Right lobe of liver (tissue), 6 donors: ENCODE measurements at regions not wholly inside any gene's neighbourhood (a gene's known extent, or its start where the extent isn't known, plus 50 kb on each side); places are given as distances from the start of the nearest gene placed in this dataset.
"Not testable (repeated sequence)": the region's sequence is repeated elsewhere in the genome, so short reads cannot be mapped to it uniquely, and the experiment has no call there.

Experiments used
- ATAC-seq, 4 donors: fragments of 200-7000 bp; cut with Tn5 transposase; one replicate each; pipeline ENCODE4 v1.9.1; 2020; ENCODE audit warnings: mild to moderate bottlenecking in 4 of 4, moderate library complexity in 4 of 4
- DNase-seq, 3 donors: peaks; one replicate each; pipeline ENCODE4 v3.0.0-alpha.2; 2020
- H3K27ac ChIP-seq, 3 donors: fragments of 200-600 bp; one replicate each; pipeline ENCODE4 v1.8.0; 2022
- H3K27me3 ChIP-seq, 2 donors: fragments of 200-600 bp; one replicate each; pipeline ENCODE4 v1.8.0; 2022
- H3K36me3 ChIP-seq, 4 donors: fragments of 200-600 bp; sonication (generic) in 1 of 4; one replicate each; pipeline versions ENCODE4 v1.5.1 to v1.8.0; 2017 to 2022; ENCODE audit warnings: control low read depth in 1 of 4
- H3K4me1 ChIP-seq, 4 donors: fragments of 200-600 bp; sonication (generic) in 1 of 4; one replicate each; pipeline versions ENCODE4 v1.5.1 to v1.8.0; 2017 to 2022; ENCODE audit warnings: control low read depth in 1 of 4
- H3K4me3 ChIP-seq, 3 donors: fragments of 200-600 bp; one replicate each; pipeline ENCODE4 v1.8.0; 2022
- H3K9me3 ChIP-seq, 4 donors: fragments of 200-600 bp; sonication (generic) in 1 of 4; one replicate each; pipeline versions ENCODE4 v1.5.1 to v1.8.0; 2017 to 2022; ENCODE audit warnings: control low read depth in 1 of 4
- CTCF ChIP-seq, 4 donors: fragments of 200-600 bp in 3 of 4; fragments of 450-650 bp in 1 of 4; IDR thresholded peaks; one replicate each; pipeline versions ENCODE4 v1.5.1 to v1.8.0; 2016 to 2022; ENCODE audit warnings: antibody characterized with exemption in 4 of 4, mild to moderate bottlenecking in 2 of 4
- POLR2A ChIP-seq: fragments of 450-650 bp; IDR thresholded peaks from one replicate; pipeline ENCODE4 v1.6.1; 2017; ENCODE audit warnings: antibody characterized with exemption, mild to moderate bottlenecking
- WGBS: methylation state at CpG from one replicate; pipeline ENCODE4 v1.1.6; 2018; ENCODE audit warnings: low coverage, low lambda C conversion rate; ENCODE audit not compliant: insufficient coverage; ENCODE audit errors: missing lambda C conversion rate; 5-methylcytosine and 5-hydroxymethylcytosine counted together
- intact Hi-C, 2 donors: fragments of 100-400 bp; cut with DNase I; formaldehyde crosslinking; loops; one replicate each; pipeline versions ENCODE4 v1.11.2 to v1.14.1; 2022
- donor health status: DM: no; HTN: yes; CAD: no.
- donor health status: DM: no; HTN: no; CAD: no.
- donor health status: DM: no; HTN: no; CAD: no.
- donor health status: DM: no; HTN: yes; CAD: no.
- donor health status: DM: no; HTN: yes; CAD: no.

- intact Hi-C loops: no loop called here
- peak overlapping the region in 1 of 3 donors; percentile 18 for H3K27ac ChIP-seq
- H3K36me3 ChIP-seq: no peaks in the 10 kb centered on the region
- no peaks in the 10 kb centered on the region for H3K27me3 ChIP-seq
- H3K4me3 ChIP-seq: no peak overlapping the region
- peaks cover 0 to 3% (median 0%) of the 10 kb centered on the region in 4 donors for H3K4me1 ChIP-seq
- WGBS: 88% methylated on average over 7 of the region's 9 CpGs
- no peaks in the 10 kb centered on the region for H3K9me3 ChIP-seq
- ATAC-seq (peak; percentile 28 to 76 (median 48)), DNase-seq (peak in 1 of 3 donors; percentile 72)
- no peak for TF ChIP-seq POLR2A
- no peak for TF ChIP-seq CTCF (IDR thresholded peaks at IDR 0.05)
Measured at GRCh38 chr9:6149315-6149714, 66.3 kb upstream of the IL33 start.

GRCh38 chr9:6147846-6148245 is 67.8 kb upstream of the IL33 start:
- intact Hi-C loops: no loop called here
- WGBS: 91% methylated on average over 4 of the region's 4 CpGs
- no peaks in the 10 kb centered on the region for H3K27me3 ChIP-seq
- DNase-seq (no peak), ATAC-seq (no peak)
- no peaks in the 10 kb centered on the region for H3K36me3 ChIP-seq
- H3K9me3 ChIP-seq: no peaks in the 10 kb centered on the region
- TF ChIP-seq CTCF (IDR thresholded peaks at IDR 0.05) (no peak), POLR2A (no peak)
- H3K4me1 ChIP-seq: peaks cover 0 to 7% (median 3%) of the 10 kb centered on the region in 4 donors
- H3K27ac ChIP-seq: no peak overlapping the region
- H3K4me3 ChIP-seq: no peak overlapping the region

- Histone ChIP-seq H3K36me3 (no peaks in the 10 kb centered on the region), H3K27ac (no peak overlapping the region), H3K4me3 (no peak overlapping the region), H3K4me1 (peaks cover 0 to 12% (median 5%) of the 10 kb centered on the region in 4 donors), H3K9me3 (no peaks in the 10 kb centered on the region), H3K27me3 (no peaks in the 10 kb centered on the region)
- whole genome bisulfite sequencing: 75% methylated on average over 1 of the region's 1 CpG
- TF ChIP-seq CTCF (IDR thresholded peaks at IDR 0.05) (no peak), POLR2A (no peak)
- no peak for ATAC-seq
- DNase-seq: no peak
- intact Hi-C loops: no loop called here
Measured at GRCh38 chr9:6144947-6145346, 70.7 kb upstream of the IL33 start.

- DNase-seq (no peak), ATAC-seq (peak; percentile 79 to 93 (median 90))
- Histone ChIP-seq H3K27me3 (no peaks in the 10 kb centered on the region), H3K4me1 (peaks cover 0 to 12% (median 5%) of the 10 kb centered on the region in 4 donors), H3K27ac (peak overlapping the region; percentile 10 to 58 (median 37)), H3K4me3 (no peak overlapping the region), H3K9me3 (no peaks in the 10 kb centered on the region), H3K36me3 (no peaks in the 10 kb centered on the region)
- TF ChIP-seq CTCF (IDR thresholded peaks at IDR 0.05) (no peak), POLR2A (no peak)
- intact Hi-C loops: no loop called here
Measured at GRCh38 chr9:6142799-6143454, 72.7 kb upstream of the IL33 start.

- intact Hi-C loops, ATAC-seq, H3K27ac ChIP-seq, H3K27me3 ChIP-seq, DNase-seq, H3K9me3 ChIP-seq, H3K4me1 ChIP-seq, H3K36me3 ChIP-seq, H3K4me3 ChIP-seq: not testable (repeated sequence)
- WGBS: 84% methylated on average over 9 of the region's 25 CpGs
Measured at GRCh38 chr9:6135780-6136179, 79.8 kb upstream of the IL33 start.
